SIG-M5 treated with dmso at 0.1 percent for 504 hours (cell line): ENCODE measurements at regions not wholly inside any gene's neighbourhood (a gene's known extent, or its start where the extent isn't known, plus 50 kb on each side); places are given as distances from the start of the nearest gene placed in this dataset.

ENCODE experiments used
- DNase-seq: peaks from one replicate; lab custom pipeline; 2025; ENCODE audit not compliant: unreplicated experiment; lab: John Stamatoyannopoulos, UW

GRCh38 chr12:104858611-104859543 is 99.2 kb downstream of the SLC41A2 start:
- DNase-seq, result no peak

DNA sequence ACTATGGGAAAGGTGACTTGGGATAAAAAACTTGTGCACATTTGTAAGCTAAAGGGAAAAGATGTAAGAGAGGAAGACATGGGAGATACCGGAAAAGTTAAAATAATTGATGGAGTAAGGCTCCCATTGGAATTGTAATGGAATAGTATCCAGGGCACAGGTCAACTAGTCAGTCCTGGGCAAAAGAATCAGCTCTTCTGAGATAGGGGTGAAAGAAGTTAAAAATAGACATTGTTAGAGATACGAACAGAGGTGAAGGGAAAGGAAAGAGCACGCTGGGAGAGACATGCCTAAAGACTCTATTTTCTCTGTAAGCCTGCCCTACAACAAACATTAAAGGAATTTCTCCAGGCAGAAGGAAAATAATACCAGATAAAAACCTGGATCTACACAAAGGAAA is 101.6 kb downstream of the SLC41A2 start:
- DNase-seq, result no peak

DNA sequence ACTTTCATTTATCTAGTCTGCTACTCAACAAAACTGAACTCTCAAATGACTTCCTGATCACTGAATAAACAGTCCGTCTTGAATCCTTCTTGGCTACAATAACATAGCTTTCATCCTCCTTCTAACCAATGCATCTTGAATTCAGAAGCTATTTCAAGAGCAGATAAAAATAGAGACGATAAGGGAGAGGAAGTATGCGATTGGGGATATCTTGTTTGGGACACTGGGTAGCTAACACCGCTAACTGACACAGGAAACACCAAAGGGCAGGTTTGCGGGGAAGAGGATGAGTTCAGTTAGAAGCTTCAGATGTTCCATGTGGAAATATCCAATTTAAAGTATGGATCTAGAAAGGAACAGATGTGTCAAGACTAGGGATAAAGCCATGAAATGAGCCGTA is 102.5 kb downstream of the SLC41A2 start:
- no peak for DNase-seq

DNA sequence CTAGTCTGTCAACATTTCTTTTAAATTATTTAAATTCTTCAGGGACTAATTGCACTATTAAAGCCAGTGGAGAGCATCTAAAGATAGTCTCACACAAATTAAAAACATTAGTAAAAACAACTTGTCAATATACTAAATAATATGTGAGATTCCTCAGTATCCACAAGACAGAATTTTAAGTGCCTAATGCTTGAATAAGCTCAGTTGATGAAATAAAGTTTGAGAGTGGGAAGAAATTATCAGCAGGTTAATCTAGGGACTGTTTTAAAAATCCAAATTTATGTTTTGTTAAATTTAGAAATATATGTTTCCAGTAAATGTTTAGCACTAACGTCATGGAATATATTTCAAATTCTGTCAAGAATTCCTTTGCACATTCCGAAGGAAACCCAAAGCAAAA is 105.2 kb downstream of the SLC41A2 start:
- no peak for DNase-seq

DNA sequence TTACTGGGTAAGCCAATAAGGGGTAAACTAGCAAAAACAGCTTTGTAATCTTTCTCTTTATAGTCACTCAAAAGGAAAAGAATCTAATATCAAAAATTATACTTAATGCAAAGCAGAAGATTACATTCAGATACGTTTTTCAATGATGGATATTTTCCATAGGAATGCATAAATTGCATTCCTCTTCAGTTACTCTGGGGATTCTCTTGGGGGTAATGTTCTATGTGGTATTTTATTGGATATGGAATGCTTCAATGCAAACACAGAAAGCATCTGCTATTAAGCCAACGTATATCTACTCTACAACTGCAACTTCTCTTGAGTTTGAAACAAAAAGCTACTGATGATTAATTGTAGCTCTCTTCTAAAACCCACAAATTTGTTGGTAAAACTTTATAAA is 106.0 kb downstream of the SLC41A2 start:
- DNase-seq, result no peak

DNA sequence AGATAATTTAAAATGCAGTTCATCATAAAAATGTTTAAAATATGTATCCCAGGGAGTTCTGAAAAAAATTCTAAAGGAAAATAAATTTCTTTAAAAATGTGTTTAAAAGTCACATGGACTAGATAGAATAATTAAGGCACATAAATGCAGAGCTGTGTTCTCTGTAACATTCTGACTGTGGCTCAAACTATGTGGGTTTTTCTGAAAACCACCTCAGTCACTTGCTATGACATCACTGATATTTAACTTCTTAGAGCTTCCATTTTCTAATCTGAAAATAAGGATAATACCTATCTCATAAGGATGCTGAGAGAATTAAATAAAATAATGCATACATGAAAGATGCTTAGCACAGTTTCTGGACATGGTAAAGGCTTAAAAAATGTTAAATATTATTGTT is 107.3 kb downstream of the SLC41A2 start:
- DNase-seq, result no peak

DNA sequence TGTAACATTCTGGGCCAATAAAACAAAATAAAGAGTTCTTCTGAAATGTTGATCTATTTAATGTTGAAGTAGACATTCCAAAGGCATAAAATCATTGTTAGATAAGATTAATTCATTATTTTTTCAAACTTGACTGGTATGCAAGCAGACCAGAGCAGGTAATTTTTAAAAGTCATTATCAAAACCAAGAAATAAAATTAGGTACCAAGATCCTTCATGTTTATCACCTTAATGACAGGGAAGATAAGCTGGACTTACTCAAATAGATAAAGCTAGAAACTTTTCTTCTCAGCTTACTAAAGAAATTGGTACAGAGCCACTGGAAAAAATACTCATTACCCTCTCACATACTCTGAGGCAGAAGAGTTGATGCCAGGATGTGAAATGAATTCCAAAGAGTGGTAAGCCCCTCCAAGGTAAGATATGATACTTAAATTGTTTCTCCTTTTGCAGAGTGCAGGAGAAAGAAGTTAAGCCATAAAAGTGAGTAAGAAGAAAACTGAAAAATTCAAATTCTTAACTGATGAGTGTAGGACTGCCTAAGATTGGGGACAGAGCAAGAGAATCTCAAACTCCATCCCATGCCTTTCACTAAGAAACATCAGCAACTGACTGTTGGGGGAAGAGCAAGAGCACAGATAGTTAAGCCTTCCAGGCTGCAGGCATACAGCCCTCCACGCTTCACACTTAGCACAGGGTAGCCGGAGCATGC is 111.9 kb downstream of the SLC41A2 start:
- no peak for DNase-seq

- DNase-seq, result no peak
Measured at GRCh38 chr12:104844123-104844522, 114.0 kb downstream of the SLC41A2 start.

GRCh38 chr12:104840262-104840661 is 117.8 kb downstream of the SLC41A2 start:
- DNase-seq, result no peak

DNA sequence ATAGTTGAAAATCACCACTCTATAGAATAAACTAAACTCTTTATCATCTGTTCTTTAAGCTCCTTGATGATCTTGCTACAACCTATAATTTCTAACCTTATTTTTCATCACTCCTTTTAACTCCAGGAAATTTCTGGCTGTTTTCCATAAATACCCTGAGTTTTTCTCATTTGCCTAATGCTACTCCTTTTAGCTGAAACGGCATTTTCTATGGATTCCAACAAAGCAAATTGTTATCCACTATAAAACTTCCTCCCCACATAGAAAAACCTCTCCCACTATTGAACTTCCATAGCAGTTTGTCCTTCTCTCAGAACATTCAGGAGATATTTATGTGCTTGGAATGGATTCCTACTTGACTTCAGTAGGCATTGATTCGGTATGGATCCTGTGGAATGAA is 122.8 kb downstream of the SLC41A2 start:
- no peak for DNase-seq

- DNase-seq, result no peak
Measured at GRCh38 chr12:104834607-104835006, 123.5 kb downstream of the SLC41A2 start.

DNA sequence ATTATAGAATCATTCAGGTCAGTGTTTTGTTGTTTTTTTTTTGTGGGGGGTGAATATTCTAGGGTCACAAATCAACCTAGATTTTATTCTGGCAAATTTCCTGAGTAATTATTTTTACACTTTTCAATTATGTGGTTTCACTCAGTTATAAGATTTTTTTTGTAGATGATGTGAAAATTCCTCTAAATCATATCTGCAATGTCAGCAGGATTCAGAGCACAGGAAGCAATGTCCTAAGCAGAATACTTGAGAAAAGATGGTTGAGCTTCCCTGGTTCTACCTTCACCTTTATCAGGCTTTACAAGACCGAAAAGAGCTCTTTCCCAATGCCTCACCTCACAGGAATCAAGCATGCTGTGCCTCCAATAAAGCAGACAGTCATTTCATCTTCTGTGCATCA is 124.3 kb downstream of the SLC41A2 start:
- DNase-seq, result no peak

- no peak for DNase-seq
Measured at GRCh38 chr12:104828015-104828414, 130.1 kb downstream of the SLC41A2 start.

GRCh38 chr12:104827587-104827986 is 130.5 kb downstream of the SLC41A2 start:
- DNase-seq, result no peak

DNA sequence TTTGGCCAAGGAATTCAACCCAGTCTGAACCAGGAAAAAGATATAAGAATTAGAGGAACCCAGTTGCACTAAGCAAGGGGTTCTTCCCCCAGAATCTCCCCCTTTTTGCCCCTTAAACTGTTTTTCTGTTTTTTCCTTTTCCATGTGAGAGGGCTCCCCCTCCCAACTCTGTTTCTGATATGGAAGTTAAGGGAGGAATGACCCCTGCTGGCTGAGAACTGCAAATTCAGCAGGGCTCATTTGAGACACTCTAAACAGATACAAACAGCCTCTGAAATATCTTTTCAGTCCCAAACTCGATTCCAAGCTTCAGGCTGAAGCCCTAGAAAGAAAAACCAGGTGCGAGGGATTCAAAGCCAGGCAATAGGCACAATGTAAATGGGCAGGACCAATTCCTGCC is 132.7 kb downstream of the SLC41A2 start:
- DNase-seq, result peak; percentile 13

DNA sequence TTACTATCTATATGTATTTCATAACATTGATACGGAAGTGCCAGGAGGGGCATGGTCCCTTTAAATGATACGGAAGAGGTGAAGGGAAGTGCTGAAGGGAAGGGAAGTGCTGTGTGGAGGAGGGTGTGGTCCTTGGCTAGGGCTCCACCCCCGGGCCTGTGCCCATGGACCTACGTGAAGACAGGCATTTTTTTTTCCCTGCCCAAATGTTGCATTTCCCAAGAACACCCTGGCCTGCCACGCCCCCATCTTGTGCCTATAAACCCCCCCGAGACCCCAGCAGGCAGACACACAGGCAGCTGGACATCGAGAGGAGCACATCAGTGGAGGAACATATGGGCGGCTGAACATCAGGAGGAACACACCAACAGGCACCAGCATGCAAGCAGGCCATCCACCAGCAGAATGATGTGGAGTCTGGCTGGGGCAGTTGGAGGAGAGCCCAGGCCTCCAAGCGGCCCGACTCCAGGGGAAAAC is 134.1 kb downstream of the SLC41A2 start:
- DNase-seq, result peak; percentile 13

GRCh38 chr12:104822941-104823340 is 135.1 kb downstream of the SLC41A2 start:
- no peak for DNase-seq

GRCh38 chr12:104816845-104817503 is 141.1 kb downstream of the SLC41A2 start:
- DNase-seq, result no peak

DNA sequence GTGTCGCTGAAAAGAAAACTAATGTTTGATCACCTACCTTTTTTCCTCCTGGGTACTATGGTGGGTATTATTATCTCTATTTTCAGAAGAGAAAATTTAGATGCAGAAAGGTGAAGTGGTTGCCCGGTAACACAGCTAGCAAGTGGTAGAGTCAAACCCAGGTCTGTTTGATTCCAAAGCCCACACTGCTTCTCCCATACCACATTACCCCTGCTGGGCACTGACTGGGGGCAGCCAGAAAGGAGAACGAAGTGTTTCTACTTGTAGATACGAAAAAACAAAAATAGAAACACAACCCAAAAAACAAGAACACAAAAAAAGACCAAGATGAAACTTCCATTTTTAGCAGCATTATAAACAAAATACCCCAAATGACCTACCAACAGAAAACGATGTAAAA is 142.2 kb downstream of the SLC41A2 start:
- no peak for DNase-seq

GRCh38 chr12:104814944-104815343 is 143.1 kb downstream of the SLC41A2 start:
- no peak for DNase-seq
